Nephron (organoid): ENCODE measurements at regions not wholly inside any gene's neighbourhood (a gene's known extent, or its start where the extent isn't known, plus 50 kb on each side); places are given as distances from the start of the nearest gene placed in this dataset.

Experiments used
- H3K27ac Mint-ChIP-seq, 3 experiments: 2 replicates each; pipeline ENCODE4 v1.8.0; 2020; ENCODE audit warnings: mixed read lengths in 3 of 3, mild to moderate bottlenecking in 2 of 3, moderate library complexity in 1 of 3
- H3K27me3 Mint-ChIP-seq: 2 replicates; pipeline ENCODE4 v1.8.0; 2021; ENCODE audit warnings: low read depth, mild to moderate bottlenecking, moderate library complexity, mixed read lengths
- H3K36me3 Mint-ChIP-seq: 2 replicates; pipeline ENCODE4 v1.8.0; 2020; ENCODE audit warnings: low read depth, mixed read lengths
- H3K4me1 Mint-ChIP-seq: 2 replicates; pipeline ENCODE4 v1.8.0; 2020; ENCODE audit warnings: mixed read lengths
- H3K4me3 Mint-ChIP-seq, 3 experiments: 2 replicates each; pipeline ENCODE4 v1.8.0; 2020; ENCODE audit warnings: mild to moderate bottlenecking in 3 of 3, mixed read lengths in 3 of 3, moderate library complexity in 2 of 3
- H3K9me3 Mint-ChIP-seq: 2 replicates; pipeline ENCODE4 v1.8.0; 2020; ENCODE audit warnings: mixed read lengths
- CTCF ChIP-seq, 3 experiments: fragments of 200-600 bp; sonication (generic); IDR thresholded peaks; one replicate each; pipeline ENCODE4 v1.5.0; 2021; ENCODE audit warnings: antibody characterized with exemption in 3 of 3; ENCODE audit not compliant: unreplicated experiment in 3 of 3

GRCh38 chr9:102521097-102521755 is 473.9 kb upstream of the CYLC2 start:
- Mint-ChIP-seq H3K27me3 (no peaks in the 10 kb centered on the region), H3K9me3 (peaks cover 9% of the 10 kb centered on the region), H3K27ac (no peak overlapping the region), H3K4me3 (no peak overlapping the region), H3K36me3 (no peaks in the 10 kb centered on the region), H3K4me1 (no peaks in the 10 kb centered on the region)
- no peak for TF ChIP-seq CTCF (IDR thresholded peaks at IDR 0.05; ENCODE audit: unreplicated experiment in 3 of 3)

- Mint-ChIP-seq H3K4me3 (no peak overlapping the region), H3K27ac (no peak overlapping the region), H3K36me3 (no peaks in the 10 kb centered on the region), H3K4me1 (no peaks in the 10 kb centered on the region), H3K9me3 (no peaks in the 10 kb centered on the region), H3K27me3 (no peaks in the 10 kb centered on the region)
- TF ChIP-seq CTCF (IDR thresholded peaks at IDR 0.05; ENCODE audit: unreplicated experiment in 3 of 3), result no peak
Measured at GRCh38 chr9:102519423-102519822, 475.7 kb upstream of the CYLC2 start.

- Mint-ChIP-seq H3K4me1 (no peaks in the 10 kb centered on the region), H3K9me3 (no peaks in the 10 kb centered on the region)
Measured at GRCh38 chr9:102518324-102518723, 476.8 kb upstream of the CYLC2 start.

GRCh38 chr9:102514541-102514940 is 480.6 kb upstream of the CYLC2 start:
- Mint-ChIP-seq H3K9me3 (no peaks in the 10 kb centered on the region), H3K27me3 (no peaks in the 10 kb centered on the region), H3K36me3 (no peaks in the 10 kb centered on the region), H3K27ac (no peak overlapping the region), H3K4me3 (no peak overlapping the region), H3K4me1 (no peaks in the 10 kb centered on the region)
- TF ChIP-seq CTCF (IDR thresholded peaks at IDR 0.05; ENCODE audit: unreplicated experiment in 3 of 3), result no peak

More at GRCh38 chr9:102518324-102518723, 476.8 kb upstream of the CYLC2 start:
- Mint-ChIP-seq H3K36me3 (no peaks in the 10 kb centered on the region), H3K27ac (no peak overlapping the region), H3K4me3 (no peak overlapping the region), H3K27me3 (no peaks in the 10 kb centered on the region)
- no peak for TF ChIP-seq CTCF (IDR thresholded peaks at IDR 0.05; ENCODE audit: unreplicated experiment in 3 of 3)

- Mint-ChIP-seq H3K9me3 (no peaks in the 10 kb centered on the region), H3K27ac (peak overlapping the region in 2 of 3 experiments; percentile 53 to 90), H3K36me3 (no peaks in the 10 kb centered on the region), H3K4me3 (no peak overlapping the region), H3K4me1 (no peaks in the 10 kb centered on the region), H3K27me3 (no peaks in the 10 kb centered on the region)
- TF ChIP-seq CTCF (IDR thresholded peaks at IDR 0.05; ENCODE audit: unreplicated experiment in 3 of 3), result no peak
Measured at GRCh38 chr9:102507044-102507687, 488.0 kb upstream of the CYLC2 start.

GRCh38 chr9:102506406-102506805 is 488.7 kb upstream of the CYLC2 start:
- H3K9me3 Mint-ChIP-seq, result no peaks in the 10 kb centered on the region
- no peak for TF ChIP-seq CTCF (IDR thresholded peaks at IDR 0.05; ENCODE audit: unreplicated experiment in 3 of 3)
- H3K4me3 Mint-ChIP-seq, result no peak overlapping the region
- H3K27me3 Mint-ChIP-seq, result no peaks in the 10 kb centered on the region
- no peaks in the 10 kb centered on the region for H3K36me3 Mint-ChIP-seq
- peak overlapping the region; percentile 53 to 90 (median 76) for H3K27ac Mint-ChIP-seq
- H3K4me1 Mint-ChIP-seq, result no peaks in the 10 kb centered on the region
